ENCODE measurements at regions not wholly inside any gene's neighbourhood (a gene's known extent, or its start where the extent isn't known, plus 50 kb on each side); places are given as distances from the start of the nearest gene placed in this dataset.
"Not testable (repeated sequence)": the region's sequence is repeated elsewhere in the genome, so short reads cannot be mapped to it uniquely, and the experiment has no call there.

DNA sequence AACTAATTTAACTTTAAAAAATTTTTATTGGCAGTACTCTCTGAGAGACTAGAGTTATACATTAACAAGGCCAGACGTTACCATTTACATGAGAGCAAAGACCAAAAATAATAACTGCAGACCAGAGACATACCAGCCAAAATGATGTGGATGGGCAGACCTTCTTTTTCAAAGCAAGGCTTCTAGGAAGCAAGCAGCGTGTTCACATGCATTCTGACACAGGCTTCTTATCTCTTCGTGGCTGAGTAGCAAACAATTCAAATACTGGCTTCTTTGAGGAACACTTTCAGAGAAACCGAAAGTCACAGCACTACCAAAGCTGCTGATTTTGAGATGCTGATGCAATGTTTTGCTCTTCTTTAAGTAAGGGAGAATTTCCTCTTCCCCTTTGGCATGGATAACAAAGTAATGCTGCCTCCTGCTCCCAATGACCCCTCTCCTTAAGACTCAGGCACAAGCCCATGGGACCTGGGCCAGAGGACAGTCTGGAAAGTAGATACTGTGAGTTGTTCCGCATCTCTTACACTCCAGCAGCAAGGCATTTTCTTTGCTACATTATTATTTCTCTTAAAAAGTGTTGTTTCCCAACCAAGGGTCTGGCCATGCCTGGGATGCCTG lies 181.9 kb downstream of the MREG start:
- DNase-seq (ENCODE audit: low spot score): no peak

DNA sequence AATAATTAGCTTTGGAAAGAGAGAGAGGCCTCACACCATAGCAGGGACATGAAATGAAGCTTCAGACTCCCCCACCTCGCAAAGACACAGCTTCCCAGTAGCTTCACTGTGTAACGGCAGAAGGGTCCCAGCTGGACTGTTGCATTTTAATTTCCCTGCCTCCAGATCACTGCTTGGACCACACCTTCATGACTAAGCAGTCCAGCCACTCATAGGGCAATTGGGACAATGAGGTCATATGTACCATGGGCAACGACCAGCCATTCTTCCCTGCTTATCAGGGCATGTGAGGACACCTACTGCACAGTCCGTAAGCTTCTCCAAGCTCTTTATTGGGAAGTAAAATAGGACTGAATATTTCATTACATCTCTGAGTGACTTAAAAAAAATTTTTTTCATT lies 183.0 kb downstream of the MREG start:
- DNase-seq (ENCODE audit: low spot score): peak; percentile 18

DNA sequence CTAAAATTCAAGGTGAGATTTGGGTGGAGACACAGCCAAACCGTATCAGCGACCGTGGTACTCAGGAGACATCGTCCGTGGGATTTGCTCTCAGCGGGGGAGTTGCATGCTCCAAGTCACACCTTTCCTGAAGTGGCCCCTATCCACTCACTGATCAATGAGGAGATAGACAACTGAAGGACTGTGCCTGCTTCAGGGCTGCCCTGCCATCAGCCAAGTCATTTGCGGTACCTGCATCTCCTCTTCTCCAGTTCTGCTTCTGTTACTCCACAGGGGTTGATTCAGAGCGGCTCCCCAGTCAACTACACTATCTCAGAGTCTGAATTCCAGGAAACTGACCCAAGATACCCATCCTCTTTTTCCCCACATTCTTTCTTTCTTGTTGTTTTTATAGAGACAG lies 184.1 kb downstream of the MREG start:
- no peak for DNase-seq (ENCODE audit: low spot score)

DNA sequence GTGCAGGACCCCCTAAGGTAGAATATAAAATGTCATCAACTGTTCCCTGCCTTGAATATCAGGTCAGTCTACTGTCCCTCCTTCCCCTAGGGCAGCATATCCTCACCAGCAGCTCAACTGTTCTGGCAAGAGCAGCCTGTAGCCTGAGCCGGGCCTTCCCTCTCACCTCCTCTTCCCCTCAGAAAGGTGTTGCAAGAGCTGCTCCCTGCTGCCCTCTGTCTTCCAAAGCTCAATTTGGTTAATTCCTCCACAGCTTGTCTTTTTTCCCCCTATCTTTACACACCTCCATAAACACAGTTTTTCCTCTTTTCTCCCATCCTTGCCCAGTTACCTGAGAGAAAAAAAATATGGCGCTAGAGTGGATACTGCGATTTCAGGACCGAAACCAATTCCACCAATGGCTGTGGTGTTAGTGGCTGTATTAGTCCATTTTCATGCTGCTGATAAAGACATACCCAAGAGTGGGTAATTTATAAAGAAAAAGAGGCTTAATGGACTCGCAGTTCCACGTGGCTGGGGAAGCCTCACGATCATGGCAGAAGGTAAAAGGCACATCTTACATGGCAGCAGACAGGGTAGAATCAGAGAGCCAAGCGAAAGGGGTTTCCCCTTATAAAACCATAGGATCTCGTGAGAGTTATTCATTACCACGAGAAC lies 184.7 kb downstream of the MREG start:
- peak; percentile 23 for DNase-seq (ENCODE audit: low spot score)

DNA sequence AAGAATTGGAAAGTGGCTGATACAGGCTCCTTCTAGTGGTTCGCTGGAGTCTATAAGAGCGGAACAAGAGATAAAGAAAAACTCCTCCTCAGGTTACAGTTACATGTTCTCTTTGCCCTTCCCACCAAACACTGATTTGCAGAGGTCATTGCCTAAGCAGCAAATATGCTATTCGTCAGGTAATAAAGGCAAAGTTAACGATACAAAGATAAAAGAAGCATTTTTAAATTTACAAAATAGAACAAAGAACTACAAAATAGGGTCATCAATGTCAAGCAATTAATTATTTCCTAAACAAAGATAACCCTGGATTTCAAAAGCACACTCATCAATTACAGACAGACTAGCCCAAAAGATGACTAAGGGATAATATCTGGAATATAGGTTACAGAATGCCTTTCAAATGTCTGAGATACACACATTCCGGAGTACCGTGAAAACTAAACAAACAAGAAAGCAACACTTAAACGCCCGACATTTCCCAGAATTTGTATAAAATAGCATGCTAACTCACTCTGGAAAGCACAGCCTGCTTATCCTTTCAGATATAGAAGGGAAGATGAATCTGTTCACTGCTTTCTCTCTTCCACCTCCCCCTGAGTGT lies 186.4 kb downstream of the MREG start:
- DNase-seq (ENCODE audit: low spot score): no peak

DNA sequence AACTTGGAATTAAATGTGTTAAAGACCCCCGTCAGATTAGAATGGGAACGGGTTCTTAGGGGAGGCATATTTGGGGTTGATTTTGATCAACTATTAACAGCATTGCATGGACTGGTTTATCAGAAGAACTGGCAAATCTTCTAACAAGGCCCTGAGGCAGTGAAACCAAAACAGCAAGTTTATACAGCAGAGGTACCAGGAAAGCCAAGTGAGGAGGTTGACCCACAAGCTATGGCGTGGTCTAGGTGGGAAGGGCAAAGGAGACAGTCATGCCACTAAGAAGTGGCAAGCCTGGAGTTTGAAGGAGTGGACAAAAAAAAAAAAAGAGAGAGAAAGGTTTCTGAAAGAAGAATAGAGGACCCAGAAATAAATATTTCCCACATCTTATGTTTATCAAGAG lies 187.0 kb downstream of the MREG start:
- no peak for DNase-seq (ENCODE audit: low spot score)

DNA sequence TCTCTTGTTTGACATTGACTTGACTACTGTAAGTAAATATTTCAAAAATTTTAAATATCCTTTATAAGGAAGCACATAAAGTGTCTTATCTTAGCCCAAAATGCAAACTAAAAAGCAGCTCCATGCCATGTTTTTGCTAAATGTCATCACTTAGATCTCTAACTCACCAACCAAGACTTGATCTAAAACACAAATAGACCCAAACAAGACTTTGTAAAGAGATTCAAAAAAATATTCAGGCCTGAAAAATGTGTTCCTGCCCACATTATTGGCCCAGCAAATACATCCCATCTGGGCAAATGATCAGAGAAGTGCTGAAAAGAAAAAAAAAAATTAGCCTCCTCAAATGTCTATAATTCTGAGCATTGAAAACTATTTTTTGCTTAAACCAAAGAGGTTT lies 187.6 kb downstream of the MREG start:
- DNase-seq (ENCODE audit: low spot score): no peak

DNA sequence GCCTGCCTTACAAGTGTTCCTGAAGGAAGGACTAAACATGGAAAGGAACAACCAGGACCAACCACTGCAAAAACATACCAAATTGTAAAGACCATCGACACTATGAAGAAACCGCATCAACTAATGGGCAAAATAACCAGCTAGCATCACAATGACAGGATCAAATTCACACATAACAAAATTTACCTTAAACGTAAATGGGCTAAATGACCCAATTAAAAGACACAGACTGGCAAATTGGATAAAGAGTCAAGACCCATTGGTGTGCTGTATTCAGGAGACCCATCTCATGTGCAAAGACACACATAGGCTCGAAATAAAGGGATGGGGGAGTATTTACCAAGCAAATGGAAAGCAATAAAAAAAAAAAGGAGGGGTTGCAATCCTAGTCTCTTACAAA lies 192.1 kb downstream of the MREG start:
- not testable (repeated sequence) for DNase-seq (ENCODE audit: low spot score)

DNA sequence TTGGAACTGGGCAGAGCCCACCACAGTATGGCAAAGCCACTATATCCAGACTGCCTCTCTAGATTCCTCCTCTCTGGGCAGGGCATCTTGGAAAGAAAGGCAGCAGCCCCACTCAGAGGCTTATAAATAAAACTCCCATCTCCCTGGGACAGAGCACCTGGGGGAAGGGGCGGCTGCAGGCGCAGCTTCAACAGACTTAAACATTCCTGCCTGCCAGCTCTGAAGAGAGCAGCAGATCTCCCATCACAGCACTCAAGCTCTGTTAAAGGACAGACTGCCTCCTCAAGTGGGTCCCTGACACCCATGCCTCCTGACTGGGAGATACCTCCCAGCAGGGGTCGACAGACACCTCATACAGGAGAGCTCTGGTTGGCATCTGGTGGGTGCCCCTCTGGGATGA lies 193.6 kb downstream of the MREG start:
- DNase-seq (ENCODE audit: low spot score): not testable (repeated sequence)

DNA sequence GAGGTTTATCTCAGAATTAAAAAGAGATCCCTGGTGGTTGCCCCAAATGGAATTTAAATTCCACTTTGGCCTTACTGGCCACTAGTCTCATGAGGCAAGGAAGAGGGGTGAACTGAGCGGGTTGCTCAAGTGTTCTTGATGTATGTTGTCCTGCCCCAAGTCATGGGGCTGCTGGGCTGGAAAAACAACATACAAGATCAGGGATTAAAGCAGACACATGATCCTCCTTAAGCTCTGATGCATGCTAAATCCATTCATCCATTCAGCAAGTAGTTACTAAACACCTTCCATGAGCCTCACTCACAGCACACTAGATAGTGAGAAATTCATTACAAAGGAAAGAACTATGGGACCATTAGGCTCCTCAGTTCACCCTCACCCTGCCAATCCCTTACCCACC lies 196.3 kb downstream of the MREG start:
- DNase-seq (ENCODE audit: low spot score): no peak

DNA sequence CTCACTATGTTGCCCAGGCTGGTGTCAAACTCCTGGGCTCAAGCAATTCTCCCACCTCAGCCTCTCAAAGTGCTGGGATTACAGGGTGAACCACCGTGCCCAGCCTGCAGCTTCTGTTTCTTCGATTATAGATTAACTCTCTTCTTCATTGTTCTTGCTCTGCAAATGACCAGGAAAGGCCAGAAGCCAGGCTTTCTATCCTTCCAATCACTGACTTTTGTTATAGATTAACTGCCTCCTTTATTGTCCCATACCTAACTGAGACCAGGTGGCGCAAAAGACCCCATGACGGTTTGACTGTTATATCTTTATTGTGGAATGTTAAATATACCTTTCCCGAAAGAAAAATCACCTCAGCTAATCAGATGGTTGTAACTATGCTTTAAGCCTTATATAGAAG lies 196.9 kb downstream of the MREG start:
- no peak for DNase-seq (ENCODE audit: low spot score)

DNA sequence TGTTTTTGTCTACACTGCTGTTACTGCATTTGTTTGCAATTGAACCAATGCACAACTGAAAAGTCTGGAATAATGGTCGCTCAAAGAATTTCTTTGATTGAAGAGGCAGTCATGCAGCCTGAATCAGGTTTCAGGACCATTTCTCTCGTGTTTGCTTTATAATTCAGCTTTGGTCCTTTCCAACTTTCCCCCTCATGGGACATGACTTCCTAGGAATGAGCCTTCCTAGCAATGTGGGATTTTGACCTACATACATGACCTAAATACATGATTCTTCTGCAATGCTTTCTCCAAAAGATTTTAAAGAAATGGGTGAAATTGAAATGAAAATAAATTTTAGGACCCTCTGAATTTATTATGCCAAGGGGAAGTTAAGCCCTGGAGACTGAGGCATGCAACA lies 197.4 kb downstream of the MREG start:
- no peak for DNase-seq (ENCODE audit: low spot score)

DNA sequence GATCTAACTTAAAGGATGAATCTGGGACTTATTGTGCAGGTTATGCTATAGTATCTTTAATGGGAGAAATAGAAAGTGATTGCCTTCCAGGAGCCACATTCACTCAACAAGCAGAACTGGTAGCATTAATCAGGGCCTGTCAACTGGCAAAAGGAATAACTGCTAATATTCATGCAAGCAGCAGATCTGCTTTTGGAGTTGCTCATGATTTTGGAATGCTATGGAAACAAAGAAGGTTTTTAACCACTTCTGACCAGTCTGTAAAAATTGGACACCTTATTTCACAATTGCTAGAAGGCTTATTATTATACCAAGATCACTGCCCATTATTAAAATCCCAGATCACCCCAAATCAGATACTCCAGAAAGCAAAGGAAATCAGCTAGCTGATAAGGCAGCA lies 200.4 kb downstream of the MREG start:
- no peak for DNase-seq (ENCODE audit: low spot score)

DNA sequence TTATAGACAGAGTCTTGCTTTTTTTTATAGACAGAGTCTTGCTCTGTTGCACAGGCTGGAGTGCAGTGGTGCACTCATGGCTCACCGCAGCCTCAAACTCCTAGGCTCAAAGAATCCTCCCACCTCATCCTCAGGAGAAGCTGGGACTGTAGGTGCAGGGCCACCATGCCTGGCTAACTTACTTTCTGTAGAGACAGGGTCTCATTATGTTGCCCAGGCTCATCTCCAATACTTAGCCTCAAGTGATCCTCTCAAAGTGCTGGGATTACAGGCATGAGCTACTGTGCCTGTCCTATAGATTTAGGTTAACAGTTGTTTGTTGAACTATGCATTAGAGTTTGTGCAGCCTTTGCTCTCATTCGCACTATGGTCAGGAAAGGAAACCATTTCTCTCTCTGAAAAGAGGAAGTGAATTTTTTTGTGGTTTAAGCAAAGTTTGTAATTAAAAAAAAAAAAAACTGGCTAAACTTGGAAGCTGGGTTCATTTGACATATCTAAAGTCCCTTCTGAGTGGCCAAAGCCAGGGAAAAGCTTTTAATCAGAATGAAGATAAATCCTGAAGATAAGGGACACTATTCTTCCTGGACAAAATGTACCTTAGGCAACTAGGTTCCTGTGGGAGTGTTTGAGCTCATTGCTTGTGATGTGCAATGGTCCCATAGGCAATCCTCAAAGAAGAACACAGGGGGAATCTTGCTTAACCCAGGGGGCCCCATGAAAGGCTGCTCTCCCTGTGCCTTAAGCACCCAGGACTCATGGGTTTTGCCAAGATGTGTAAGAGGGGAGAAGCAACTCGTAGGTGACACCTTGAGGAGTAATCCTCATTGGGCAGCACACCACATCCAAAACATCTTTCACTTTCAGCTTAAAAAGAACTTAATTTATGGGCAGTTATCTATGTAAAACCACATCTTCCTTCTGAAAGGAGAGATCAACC lies 201.7 kb downstream of the MREG start:
- no peak for DNase-seq (ENCODE audit: low spot score)

DNA sequence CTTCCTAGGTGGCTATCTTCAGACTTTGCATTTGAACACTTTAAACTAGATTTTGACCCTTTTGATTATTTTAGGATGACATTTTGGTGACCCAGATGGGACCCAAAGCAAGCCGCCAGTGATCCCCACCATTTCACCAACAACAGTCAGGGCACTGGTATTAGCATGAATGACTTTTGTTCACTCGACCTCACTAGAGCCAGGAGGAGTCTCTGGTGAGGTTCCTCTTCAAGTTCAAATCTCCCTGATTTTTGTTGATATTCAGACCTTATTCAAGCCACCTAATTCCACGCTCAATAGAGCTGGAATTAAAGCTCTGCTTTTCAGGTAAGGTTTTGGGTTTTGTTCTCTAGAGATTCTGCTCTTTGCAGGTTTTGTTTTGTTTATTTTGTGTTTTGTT lies 202.3 kb downstream of the MREG start:
- no peak for DNase-seq (ENCODE audit: low spot score)

DNA sequence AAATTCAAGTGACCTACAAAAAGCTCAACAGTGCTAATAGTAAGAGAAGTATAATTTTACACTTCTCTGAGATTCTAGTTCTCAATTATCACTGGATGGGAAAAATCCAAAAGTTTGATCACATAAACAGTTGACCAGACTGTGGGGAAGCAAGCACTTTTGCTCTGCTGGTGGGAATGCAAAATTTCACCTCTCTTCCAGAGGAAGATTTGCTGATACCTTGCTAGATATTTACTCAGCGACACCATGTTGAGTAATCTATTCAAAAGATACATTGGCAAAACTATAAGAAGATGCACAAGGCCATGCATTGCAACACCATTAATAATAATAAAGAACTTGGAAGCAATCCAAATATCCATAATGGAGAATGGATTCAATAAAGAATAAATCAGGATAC lies 204.4 kb downstream of the MREG start:
- no peak for DNase-seq (ENCODE audit: low spot score)

DNA sequence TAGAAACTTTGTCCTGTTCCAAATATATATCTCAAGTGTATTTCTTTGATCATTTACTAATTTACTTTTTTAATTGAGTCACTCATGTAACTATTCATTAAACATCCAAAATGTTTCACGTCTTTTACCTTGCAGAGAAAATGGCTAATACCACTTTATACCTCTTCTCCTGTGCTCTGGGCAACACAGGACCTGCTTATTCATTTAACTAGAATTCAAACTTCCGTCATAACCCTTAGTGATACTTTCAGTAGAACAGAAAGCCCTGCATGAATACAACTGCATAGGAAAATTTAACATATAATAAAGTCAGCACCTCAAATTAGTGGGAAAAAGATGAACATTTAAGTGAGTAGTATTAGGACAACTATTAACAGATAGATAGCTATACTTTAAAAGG lies 205.2 kb downstream of the MREG start:
- no peak for DNase-seq (ENCODE audit: low spot score)

DNA sequence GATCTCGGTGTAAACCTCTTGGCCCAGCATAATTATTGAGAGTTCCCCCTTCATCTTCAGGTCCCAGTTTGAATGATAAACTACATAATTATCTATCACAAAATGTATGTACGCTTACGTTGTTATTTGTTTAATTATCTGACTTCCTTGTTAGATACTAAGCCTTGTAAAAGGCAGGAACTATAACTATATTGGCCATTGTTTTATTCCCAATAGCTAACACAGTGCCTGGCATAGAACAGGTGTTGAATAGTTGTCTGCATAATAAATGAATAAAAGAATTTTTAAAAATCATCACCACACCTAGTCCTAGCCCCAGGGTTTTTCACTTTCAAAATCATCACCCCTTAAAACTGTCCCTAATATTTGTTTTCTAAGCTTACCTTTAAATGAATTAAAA lies 207.9 kb downstream of the MREG start:
- no peak for DNase-seq (ENCODE audit: low spot score)

DNA sequence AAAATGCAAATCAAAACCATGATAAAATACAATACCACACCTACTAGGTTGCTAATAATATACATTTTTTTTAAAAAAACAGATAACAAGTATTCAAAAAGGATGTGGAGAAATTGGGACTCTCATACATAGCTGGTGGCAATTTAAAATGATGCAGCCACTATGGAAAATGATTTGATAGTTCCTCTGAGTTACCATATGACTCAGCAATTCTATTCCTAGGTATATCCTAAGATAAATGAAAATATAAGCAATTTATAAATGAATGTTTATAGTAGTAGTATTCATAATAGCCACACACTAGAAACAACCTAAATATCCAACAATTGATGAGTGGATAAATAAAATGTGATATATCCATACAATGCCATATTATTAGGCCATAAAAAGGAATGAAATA lies 210.2 kb downstream of the MREG start:
- DNase-seq (ENCODE audit: low spot score): no peak

DNA sequence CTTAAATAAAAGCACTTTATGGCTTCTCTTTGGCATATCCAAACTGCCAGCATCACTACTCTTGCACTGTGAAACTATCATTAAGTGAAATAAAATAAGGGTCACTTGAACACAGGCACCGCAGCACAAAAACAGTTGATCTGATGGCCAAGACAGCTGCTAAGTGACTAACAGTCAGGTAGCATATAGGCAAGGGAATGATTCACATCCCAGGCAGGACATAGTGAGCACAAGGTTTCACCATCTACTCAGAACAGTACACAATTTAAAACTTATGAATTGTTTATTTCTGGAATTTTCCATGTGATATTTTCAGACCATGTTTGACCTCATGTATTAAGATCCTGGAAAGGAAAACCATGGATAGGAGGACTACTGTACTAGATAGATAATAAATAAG lies 214.2 kb downstream of the MREG start:
- DNase-seq (ENCODE audit: low spot score): no peak

DNA sequence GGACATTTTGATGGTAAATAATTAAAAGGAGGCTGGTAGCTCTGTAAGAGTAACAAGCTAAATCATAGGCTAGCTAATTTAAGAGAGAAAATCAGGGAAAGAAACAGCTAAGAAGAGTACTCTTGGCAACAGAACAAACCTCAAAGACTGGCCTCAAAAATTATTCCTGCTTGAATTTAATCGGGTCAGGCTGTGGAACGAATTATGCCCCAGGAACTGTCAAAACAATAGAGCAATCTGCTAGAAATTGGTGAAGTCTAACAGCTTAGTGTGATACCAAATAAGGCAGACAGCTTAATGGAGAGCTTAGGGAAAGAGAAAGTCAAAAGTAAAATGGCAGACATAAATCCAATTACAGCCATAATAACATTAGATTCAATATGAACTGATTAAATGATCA lies 215.7 kb downstream of the MREG start:
- no peak for DNase-seq (ENCODE audit: low spot score)

DNA sequence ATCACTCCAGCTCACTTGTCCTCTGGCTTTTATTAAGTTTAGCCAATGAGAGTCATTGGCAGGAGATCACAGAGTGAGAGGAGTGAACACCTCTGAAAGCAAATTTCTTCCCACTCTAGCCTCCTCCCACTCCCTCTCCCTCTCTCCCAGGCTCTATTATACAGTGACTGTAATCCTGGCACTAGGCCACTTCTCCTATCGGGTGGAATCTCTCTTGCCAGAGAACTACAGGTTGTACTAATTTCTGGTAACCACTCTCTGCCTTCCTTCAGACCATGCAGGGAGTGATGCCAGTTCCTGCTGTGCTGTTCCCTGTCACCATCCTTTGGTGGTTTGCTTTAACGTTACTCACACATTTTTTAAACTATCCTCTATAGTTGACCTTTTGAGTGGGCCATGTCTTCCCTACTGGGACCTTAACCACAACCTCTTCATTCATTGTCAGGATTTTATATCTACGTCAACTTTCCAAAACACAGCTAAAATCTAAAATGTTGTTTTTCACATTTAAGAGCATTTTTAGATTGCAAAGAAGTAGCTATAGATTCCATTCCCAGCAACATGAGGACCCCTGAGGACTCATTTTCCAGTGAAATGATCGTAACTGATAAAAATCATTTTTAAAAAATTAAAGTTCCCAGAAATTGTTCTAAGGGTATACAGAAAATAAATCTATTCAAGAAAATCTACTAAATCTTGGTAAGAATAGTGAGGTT lies 217.1 kb downstream of the MREG start:
- no peak for DNase-seq (ENCODE audit: low spot score)
